GM12872 (cell line): ENCODE measurements at regions not wholly inside any gene's neighbourhood (a gene's known extent, or its start where the extent isn't known, plus 50 kb on each side); places are given as distances from the start of the nearest gene placed in this dataset.

ENCODE experiments used
- TF ChIP-seq, protein P1 (sequence below): IDR thresholded peaks from 3 replicates; pipeline ENCODE4 v1.5.1; 2011; ENCODE audit warnings: low read depth, mild to moderate bottlenecking, low read length, moderate library complexity; ENCODE audit not compliant: insufficient read depth

DNA sequence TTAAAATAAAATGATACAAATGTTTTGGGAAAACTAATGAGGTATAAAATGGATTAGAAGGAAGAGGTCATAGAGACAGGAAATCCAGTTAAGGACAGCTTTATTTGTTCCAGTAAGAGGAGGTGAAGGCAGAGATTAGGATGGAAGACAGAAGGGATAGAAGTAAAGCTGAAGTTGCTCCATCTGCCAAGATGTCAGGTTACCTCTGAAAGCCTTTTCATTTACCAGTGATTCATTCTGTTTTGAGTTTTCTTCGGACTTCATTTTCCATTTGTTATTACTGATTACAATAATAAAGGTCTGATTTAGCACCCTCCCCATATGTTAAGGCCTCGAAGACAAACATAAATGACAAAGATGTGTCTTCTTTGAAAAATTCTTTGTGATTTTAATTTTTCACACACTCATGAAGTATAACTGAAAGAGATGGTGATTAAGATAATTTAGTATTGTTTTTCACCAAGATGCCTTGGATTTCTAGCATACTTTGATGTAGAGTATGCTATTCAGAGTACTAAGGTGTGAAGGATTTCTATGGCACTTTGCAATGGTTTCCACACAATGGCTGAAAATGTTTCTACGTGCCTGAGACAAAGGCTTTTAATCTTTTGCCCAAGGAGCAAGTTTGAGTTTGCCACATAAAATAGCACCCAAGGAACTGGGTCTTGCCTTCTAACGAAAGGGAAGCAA lies 75.4 kb upstream of the PLAAT1 start:
- TF ChIP-seq, protein P1, sequence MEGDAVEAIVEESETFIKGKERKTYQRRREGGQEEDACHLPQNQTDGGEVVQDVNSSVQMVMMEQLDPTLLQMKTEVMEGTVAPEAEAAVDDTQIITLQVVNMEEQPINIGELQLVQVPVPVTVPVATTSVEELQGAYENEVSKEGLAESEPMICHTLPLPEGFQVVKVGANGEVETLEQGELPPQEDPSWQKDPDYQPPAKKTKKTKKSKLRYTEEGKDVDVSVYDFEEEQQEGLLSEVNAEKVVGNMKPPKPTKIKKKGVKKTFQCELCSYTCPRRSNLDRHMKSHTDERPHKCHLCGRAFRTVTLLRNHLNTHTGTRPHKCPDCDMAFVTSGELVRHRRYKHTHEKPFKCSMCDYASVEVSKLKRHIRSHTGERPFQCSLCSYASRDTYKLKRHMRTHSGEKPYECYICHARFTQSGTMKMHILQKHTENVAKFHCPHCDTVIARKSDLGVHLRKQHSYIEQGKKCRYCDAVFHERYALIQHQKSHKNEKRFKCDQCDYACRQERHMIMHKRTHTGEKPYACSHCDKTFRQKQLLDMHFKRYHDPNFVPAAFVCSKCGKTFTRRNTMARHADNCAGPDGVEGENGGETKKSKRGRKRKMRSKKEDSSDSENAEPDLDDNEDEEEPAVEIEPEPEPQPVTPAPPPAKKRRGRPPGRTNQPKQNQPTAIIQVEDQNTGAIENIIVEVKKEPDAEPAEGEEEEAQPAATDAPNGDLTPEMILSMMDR, result no peak

DNA sequence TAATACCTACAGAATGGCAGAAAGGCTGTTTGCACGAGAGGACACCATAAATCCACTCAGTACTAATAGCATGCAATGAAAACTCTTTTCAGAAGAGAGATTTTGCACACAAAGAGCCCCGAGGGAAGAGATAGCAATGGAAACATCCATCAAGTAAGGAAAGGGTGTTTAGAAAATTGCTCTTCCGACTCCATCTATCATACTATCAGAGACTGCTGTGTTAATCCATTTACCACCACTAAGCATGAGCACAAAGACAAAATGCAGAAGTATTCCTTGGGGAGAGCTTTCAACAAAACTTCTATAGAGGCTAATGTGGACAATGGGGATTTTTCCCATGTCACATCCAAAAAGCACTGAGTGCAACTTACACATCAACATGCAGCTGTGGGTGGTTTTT lies 72.1 kb upstream of the PLAAT1 start:
- TF ChIP-seq, protein P1, result no peak

DNA sequence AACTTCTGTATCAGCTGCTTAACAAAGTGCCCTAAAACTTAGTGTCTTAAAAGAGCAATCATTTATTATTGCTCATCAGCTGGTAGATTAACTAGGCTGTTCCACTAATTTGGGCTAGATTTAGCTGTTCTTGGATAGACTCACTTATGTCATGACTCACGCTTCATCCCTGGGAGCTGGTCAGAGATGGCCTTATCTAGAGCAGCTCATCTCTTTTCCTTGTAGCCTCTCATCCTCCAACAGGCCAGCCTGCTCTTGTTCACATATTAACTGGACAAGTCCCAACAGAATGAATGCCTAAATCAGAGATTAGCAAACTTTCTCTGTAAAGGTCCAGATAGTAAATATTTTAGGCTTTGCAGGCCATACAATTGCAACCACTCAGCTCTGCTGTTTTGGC lies 66.9 kb upstream of the PLAAT1 start:
- TF ChIP-seq, protein P1, result no peak

DNA sequence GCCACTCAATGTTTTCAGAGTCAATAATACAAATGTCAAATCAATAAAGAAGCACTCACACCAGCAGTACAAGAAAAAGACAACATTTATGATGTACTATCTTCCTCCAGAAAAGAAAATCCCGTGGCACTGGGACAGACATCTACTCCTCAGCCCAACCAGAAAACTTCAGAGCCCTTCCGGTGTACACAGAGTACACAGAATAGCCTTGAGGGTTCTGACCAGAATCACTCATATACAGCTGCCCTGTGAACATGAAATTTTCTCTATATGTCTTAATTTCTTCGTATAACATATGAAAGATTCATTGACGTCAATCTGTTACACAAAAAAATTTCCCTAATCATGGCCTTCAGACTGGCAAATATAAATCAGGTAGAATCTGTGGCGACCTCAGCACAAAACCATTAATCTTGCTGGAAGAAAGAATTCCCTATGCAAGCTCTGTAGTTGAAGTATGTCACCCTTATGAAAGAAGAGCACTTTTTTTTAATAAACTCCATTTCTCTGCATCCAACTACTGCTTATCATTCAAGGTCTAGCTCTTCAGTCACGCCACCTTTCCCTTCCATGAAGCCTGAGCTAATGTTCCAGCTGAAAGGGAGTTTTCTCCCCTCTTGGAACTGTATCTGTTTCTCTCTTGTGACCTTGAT lies 53.8 kb upstream of the PLAAT1 start:
- TF ChIP-seq, protein P1, result no peak

DNA sequence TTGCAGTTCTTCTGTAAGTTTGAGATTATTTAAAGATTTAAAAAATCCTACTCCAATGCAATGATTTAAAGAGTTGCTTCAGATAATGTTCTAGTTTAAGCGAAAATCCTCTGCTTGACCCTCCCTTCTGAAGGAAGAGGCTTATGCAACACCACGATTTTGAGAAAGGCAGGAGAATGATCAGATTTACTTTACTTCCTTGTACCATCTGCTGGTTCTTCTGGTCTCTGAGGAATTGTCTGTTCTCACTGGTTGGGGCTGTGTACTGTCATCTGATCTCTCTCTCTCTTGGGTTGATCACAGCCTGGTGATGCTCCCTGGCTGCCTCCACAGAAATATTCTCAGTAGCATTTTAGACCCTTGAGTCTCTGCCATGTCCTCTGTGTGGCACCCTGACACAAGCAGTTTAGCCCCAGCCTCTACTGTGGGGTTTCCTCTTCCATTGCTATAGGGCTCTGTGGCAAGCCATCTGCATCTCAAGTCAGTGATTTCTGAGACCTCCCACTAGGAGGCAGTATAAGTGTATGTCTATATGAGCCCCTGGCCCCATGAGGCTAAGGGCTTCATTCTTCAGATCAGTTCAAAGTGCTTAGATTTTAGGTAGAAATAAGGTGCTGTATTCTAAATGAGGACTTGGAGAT lies 50.8 kb upstream of the PLAAT1 start:
- TF ChIP-seq, protein P1, result peak; percentile 57; the same call in 2 of the 3 replicates
